ENCODE measurements at regions not wholly inside any gene's neighbourhood (a gene's known extent, or its start where the extent isn't known, plus 50 kb on each side); places are given as distances from the start of the nearest gene placed in this dataset.

GRCh38 chr3:56881841-56882240, 80.1 kb upstream of the ARHGEF3 start:
- Histone ChIP-seq H3K27me3 (replicated peaks; ENCODE audit: insufficient read depth) (no peaks in the 10 kb centered on the region), H3K9me3 (no peaks in the 10 kb centered on the region), H3K27ac (no peak overlapping the region), H3K4me3 (no peak overlapping the region), H3K36me3 (no peaks in the 10 kb centered on the region), H3K4me1 (replicated peaks) (no peaks in the 10 kb centered on the region)
- DNase-seq (ENCODE audit: low spot score), result no peak
- WGBS, result 82% methylated on average over 2 of the region's 2 CpGs
- intact Hi-C loops (cut with DNase I), result no loop called here
- TF ChIP-seq POLR2A (IDR thresholded peaks at IDR 0.05), result no peak
- no peak for TF ChIP-seq CTCF (IDR thresholded peaks at IDR 0.05)
- TF ChIP-seq POLR2AphosphoS5 (IDR thresholded peaks at IDR 0.05), result no peak

GRCh38 chr3:56880720-56881575, 79.2 kb upstream of the ARHGEF3 start:
- DNase-seq (ENCODE audit: low spot score), result no peak
- H3K27ac ChIP-seq, result no peak overlapping the region
- H3K36me3 ChIP-seq, result no peaks in the 10 kb centered on the region
- intact Hi-C loops (cut with DNase I), result no loop called here
- 94% methylated on average over 8 of the region's 8 CpGs for WGBS
- H3K27me3 ChIP-seq (replicated peaks; ENCODE audit: insufficient read depth), result no peaks in the 10 kb centered on the region
- no peaks in the 10 kb centered on the region for H3K9me3 ChIP-seq
- no peak for TF ChIP-seq POLR2A (IDR thresholded peaks at IDR 0.05)
- TF ChIP-seq POLR2AphosphoS5 (IDR thresholded peaks at IDR 0.05), result no peak
- no peak for TF ChIP-seq CTCF (IDR thresholded peaks at IDR 0.05)
- no peaks in the 10 kb centered on the region for H3K4me1 ChIP-seq (replicated peaks)
- H3K4me3 ChIP-seq, result no peak overlapping the region

DNA sequence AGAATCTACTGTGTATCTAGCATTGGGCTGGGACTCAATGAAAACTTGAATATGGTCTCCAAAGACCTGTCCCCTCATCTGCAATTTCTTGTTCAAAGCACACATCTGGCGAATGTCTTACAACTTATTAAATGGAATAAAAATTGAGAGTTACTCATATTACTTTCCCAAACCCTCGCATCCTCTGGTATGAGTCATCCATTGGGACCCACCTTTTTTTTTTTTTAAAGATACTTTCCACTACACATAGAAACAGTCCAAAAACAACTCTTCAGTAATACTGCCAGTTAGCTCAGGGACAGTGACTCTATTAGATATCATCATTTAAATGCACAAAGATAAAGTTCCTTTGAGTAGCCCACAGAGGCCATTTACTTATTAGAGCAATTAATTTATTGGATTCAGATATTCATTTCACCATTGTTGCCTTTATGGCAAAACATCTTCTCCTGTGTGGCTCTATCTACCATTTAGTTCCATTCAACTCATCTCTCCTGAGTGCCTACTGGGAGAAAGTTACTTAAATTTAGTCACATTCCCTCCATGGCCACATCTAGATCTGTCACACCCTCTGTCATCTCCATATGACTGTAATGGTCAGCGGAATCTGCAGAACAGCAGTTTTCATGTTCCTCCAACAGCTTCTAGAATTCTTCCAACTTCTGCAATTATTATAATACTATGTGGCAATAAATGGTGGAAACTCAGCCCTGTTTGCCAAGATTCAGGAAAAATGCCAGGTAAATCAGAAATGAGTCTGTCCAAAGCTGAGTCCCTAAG, 77.9 kb upstream of the ARHGEF3 start:
- no peak for DNase-seq (ENCODE audit: low spot score)
- TF ChIP-seq POLR2A (IDR thresholded peaks at IDR 0.05), result no peak
- no peak for TF ChIP-seq CTCF (IDR thresholded peaks at IDR 0.05)
- no peak for TF ChIP-seq POLR2AphosphoS5 (IDR thresholded peaks at IDR 0.05)
- Histone ChIP-seq H3K4me3 (no peak overlapping the region), H3K9me3 (no peaks in the 10 kb centered on the region), H3K36me3 (no peaks in the 10 kb centered on the region), H3K27ac (no peak overlapping the region), H3K4me1 (replicated peaks) (no peaks in the 10 kb centered on the region), H3K27me3 (replicated peaks; ENCODE audit: insufficient read depth) (no peaks in the 10 kb centered on the region)
- 49% methylated on average over 3 of the region's 3 CpGs for WGBS
- intact Hi-C loops (cut with DNase I), result no loop called here

GRCh38 chr3:56878074-56878473, 76.3 kb upstream of the ARHGEF3 start:
- Histone ChIP-seq H3K27ac (no peak overlapping the region), H3K36me3 (no peaks in the 10 kb centered on the region), H3K4me1 (replicated peaks) (no peaks in the 10 kb centered on the region), H3K27me3 (replicated peaks; ENCODE audit: insufficient read depth) (no peaks in the 10 kb centered on the region), H3K4me3 (no peak overlapping the region), H3K9me3 (no peaks in the 10 kb centered on the region)
- intact Hi-C loops (cut with DNase I), result no loop called here
- 68% methylated on average over 8 of the region's 8 CpGs for whole genome bisulfite sequencing
- no peak for DNase-seq (ENCODE audit: low spot score)
- no peak for TF ChIP-seq CTCF (IDR thresholded peaks at IDR 0.05)
- TF ChIP-seq POLR2AphosphoS5 (IDR thresholded peaks at IDR 0.05), result no peak
- no peak for TF ChIP-seq POLR2A (IDR thresholded peaks at IDR 0.05)

Measured in prostate gland (tissue), 2 donors.